MM.1S (cell line): ENCODE measurements at regions not wholly inside any gene's neighbourhood (a gene's known extent, or its start where the extent isn't known, plus 50 kb on each side); places are given as distances from the start of the nearest gene placed in this dataset.

Source experiments
- EZH2 ChIP-seq: fragments of 300-600 bp; sonication (generic); optimal IDR thresholded peaks from 2 replicates; pipeline ENCODE3; 2017; ENCODE audit warnings: low read depth, mild to moderate bottlenecking, antibody characterized with exemption, low read length, mixed read lengths
- EZH2phosphoT487 ChIP-seq: fragments of 300-600 bp; sonication (generic); IDR thresholded peaks from 2 replicates; pipeline ENCODE4 v1.6.1; 2018; ENCODE audit warnings: antibody characterized with exemption, low read length
- TF ChIP-seq, protein P1 (sequence below): fragments of 300-600 bp; sonication (generic); IDR thresholded peaks from 2 replicates; pipeline ENCODE4 v1.5.1; 2016; ENCODE audit warnings: antibody characterized with exemption, low read length, mixed read lengths

DNA sequence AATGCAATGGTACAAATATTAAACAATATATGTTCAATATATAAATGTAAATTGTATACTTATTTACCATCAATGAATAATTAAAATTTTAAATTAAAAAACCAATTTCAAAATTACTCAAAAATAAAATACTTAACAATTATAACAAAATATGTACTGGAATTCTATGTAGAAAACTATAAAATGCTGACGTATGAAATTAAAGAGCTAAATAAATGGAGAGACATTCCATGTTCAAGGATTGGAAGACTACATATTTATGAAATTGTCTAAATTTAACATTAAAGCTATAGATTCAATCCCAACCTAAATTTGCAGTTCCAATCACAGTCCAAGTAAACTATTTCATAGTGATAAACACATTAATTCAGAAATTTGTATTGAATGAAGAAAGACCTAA lies 1522.4 kb downstream of the SI start:
- TF ChIP-seq, protein P1, sequence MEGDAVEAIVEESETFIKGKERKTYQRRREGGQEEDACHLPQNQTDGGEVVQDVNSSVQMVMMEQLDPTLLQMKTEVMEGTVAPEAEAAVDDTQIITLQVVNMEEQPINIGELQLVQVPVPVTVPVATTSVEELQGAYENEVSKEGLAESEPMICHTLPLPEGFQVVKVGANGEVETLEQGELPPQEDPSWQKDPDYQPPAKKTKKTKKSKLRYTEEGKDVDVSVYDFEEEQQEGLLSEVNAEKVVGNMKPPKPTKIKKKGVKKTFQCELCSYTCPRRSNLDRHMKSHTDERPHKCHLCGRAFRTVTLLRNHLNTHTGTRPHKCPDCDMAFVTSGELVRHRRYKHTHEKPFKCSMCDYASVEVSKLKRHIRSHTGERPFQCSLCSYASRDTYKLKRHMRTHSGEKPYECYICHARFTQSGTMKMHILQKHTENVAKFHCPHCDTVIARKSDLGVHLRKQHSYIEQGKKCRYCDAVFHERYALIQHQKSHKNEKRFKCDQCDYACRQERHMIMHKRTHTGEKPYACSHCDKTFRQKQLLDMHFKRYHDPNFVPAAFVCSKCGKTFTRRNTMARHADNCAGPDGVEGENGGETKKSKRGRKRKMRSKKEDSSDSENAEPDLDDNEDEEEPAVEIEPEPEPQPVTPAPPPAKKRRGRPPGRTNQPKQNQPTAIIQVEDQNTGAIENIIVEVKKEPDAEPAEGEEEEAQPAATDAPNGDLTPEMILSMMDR, result no peak
- TF ChIP-seq EZH2 (no peak), EZH2phosphoT487 (no peak)
